DND-41 (cell line): ENCODE measurements at regions not wholly inside any gene's neighbourhood (a gene's known extent, or its start where the extent isn't known, plus 50 kb on each side); places are given as distances from the start of the nearest gene placed in this dataset.

Experiments
- ATAC-seq: fragments of 200-7000 bp; cut with Tn5 transposase; 3 replicates; pipeline ENCODE4 v1.9.1; 2021; ENCODE audit warnings: low read depth; ENCODE audit not compliant: insufficient read depth
- DNase-seq: peaks from one replicate; pipeline ENCODE4 v3.0.0-alpha.2; 2020
- H2AFZ ChIP-seq: 2 replicates; pipeline ENCODE4 v1.6.0; 2012; ENCODE audit warnings: low read depth, low read length
- H3K27ac ChIP-seq: 2 replicates; pipeline ENCODE4 v1.5.1; 2012; ENCODE audit warnings: low read length, inconsistent platforms
- H3K27me3 ChIP-seq: fragments of 200-600 bp; sonication (generic); 2 replicates; pipeline ENCODE4 v1.6.0; 2012; ENCODE audit warnings: low read length, mild to moderate bottlenecking, inconsistent platforms; ENCODE audit not compliant: insufficient read depth, poor library complexity
- H3K36me3 ChIP-seq: 2 replicates; pipeline ENCODE4 v1.5.1; 2012; ENCODE audit warnings: low read length, inconsistent platforms; ENCODE audit not compliant: insufficient read depth
- H3K4me1 ChIP-seq: 2 replicates; pipeline ENCODE4 v1.5.1; 2012; ENCODE audit warnings: mild to moderate bottlenecking, low read length; ENCODE audit not compliant: insufficient read depth
- H3K4me2 ChIP-seq: 2 replicates; pipeline ENCODE4 v1.6.0; 2012; ENCODE audit warnings: mild to moderate bottlenecking, moderate library complexity, low read length, inconsistent platforms; ENCODE audit not compliant: insufficient read depth
- H3K4me3 ChIP-seq, 2 experiments: fragments of 200-600 bp in 1 of 2; shearing (Covaris generic) in 1 of 2; 2 replicates each; pipeline ENCODE4 v1.5.1; 2012 to 2016; ENCODE audit warnings: inconsistent platforms in 2 of 2, low read length in 2 of 2, mild to moderate bottlenecking in 2 of 2, low read depth in 1 of 2, moderate library complexity in 1 of 2
- H3K79me2 ChIP-seq: 2 replicates; pipeline ENCODE4 v1.6.0; 2012; ENCODE audit warnings: low read length, inconsistent platforms; ENCODE audit not compliant: insufficient read depth
- H3K9ac ChIP-seq: 2 replicates; pipeline ENCODE4 v1.6.0; 2012; ENCODE audit warnings: low read depth, mild to moderate bottlenecking, inconsistent platforms, low read length, moderate library complexity
- H3K9me3 ChIP-seq: 2 replicates; pipeline ENCODE4 v1.5.1; 2012; ENCODE audit warnings: low read length, moderate library complexity, mild to moderate bottlenecking, inconsistent platforms; ENCODE audit not compliant: insufficient read depth, severe bottlenecking
- H4K20me1 ChIP-seq: 2 replicates; pipeline ENCODE4 v1.6.0; 2012; ENCODE audit warnings: low read length; ENCODE audit not compliant: insufficient read depth
- EZH2 ChIP-seq: IDR thresholded peaks from 3 replicates; pipeline ENCODE4 v1.6.1; 2012; ENCODE audit warnings: borderline replicate concordance, low read depth, mild to moderate bottlenecking, moderate library complexity, low read length, inconsistent platforms; ENCODE audit not compliant: severe bottlenecking
- TF ChIP-seq, protein P1 (sequence below): IDR thresholded peaks from 2 replicates; pipeline ENCODE4 v1.5.1; 2012; ENCODE audit warnings: borderline replicate concordance, low read length, moderate library complexity, mild to moderate bottlenecking; ENCODE audit not compliant: poor library complexity, severe bottlenecking; ENCODE audit errors: extremely low read depth

DNA sequence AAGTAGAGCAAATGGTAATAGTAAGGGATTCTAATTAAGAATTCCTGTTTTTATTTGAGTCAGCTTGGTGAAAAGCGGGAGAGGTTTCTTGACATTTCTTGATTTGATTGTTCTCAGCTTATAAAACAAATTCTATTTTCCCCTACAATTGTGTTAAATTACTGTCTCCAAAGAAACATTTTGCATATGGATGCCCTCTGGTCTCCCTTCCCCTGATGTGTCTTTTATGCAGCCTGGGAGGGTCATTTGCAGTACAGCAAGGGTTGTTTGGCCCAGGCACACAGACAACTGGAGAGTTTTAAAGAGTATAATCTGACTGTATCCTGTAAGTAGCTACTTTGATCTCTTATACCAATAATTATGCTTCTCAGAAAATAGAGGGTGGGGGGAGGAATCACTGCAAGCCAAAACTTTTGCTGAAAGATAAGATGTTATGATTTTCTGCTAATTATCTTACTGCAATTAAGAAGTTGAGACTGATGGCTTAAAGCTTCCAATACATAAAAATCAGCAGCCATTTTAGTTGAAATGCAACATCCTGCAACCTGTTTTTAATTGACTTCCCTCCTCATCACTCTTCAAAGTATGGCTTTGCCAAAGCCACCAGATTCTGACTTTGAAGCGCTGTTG, 204.1 kb upstream of the SEMA6A start:
- no peak overlapping the region for H3K4me2 ChIP-seq
- no peaks in the 10 kb centered on the region for H4K20me1 ChIP-seq
- H3K79me2 ChIP-seq: no peaks in the 10 kb centered on the region
- TF ChIP-seq, protein P1, sequence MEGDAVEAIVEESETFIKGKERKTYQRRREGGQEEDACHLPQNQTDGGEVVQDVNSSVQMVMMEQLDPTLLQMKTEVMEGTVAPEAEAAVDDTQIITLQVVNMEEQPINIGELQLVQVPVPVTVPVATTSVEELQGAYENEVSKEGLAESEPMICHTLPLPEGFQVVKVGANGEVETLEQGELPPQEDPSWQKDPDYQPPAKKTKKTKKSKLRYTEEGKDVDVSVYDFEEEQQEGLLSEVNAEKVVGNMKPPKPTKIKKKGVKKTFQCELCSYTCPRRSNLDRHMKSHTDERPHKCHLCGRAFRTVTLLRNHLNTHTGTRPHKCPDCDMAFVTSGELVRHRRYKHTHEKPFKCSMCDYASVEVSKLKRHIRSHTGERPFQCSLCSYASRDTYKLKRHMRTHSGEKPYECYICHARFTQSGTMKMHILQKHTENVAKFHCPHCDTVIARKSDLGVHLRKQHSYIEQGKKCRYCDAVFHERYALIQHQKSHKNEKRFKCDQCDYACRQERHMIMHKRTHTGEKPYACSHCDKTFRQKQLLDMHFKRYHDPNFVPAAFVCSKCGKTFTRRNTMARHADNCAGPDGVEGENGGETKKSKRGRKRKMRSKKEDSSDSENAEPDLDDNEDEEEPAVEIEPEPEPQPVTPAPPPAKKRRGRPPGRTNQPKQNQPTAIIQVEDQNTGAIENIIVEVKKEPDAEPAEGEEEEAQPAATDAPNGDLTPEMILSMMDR: no peak
- TF ChIP-seq EZH2: no peak
- no peaks in the 10 kb centered on the region for H3K4me1 ChIP-seq
- no peak overlapping the region for H3K4me3 ChIP-seq
- DNase-seq: no peak
- no peaks in the 10 kb centered on the region for H3K27me3 ChIP-seq
- no peak overlapping the region for H2AFZ ChIP-seq
- H3K9ac ChIP-seq: no peak overlapping the region
- no peak for ATAC-seq
- H3K9me3 ChIP-seq: no peaks in the 10 kb centered on the region
- no peaks in the 10 kb centered on the region for H3K36me3 ChIP-seq
- no peak overlapping the region for H3K27ac ChIP-seq

DNA sequence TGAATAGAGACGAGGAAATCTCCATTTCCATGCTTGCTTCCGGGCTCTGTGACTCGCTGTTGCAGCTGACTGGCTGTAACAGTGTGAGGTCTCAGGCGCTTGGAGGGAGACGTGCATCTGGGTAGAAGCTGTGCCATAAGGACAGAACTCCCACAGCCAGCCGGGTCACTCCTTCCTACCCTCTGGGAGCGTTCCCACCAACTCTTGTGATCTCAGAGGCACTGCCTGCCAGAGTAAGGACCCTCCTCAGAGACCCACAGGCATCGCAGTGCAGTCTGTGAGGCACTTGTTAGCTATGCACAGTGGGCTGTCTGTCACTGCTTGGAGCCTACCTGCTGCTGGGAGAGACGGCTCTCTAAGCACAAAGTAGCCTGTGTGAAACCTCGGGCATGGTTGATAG, 203.4 kb upstream of the SEMA6A start:
- ATAC-seq: no peak
- no peak overlapping the region for H3K9ac ChIP-seq

DNA sequence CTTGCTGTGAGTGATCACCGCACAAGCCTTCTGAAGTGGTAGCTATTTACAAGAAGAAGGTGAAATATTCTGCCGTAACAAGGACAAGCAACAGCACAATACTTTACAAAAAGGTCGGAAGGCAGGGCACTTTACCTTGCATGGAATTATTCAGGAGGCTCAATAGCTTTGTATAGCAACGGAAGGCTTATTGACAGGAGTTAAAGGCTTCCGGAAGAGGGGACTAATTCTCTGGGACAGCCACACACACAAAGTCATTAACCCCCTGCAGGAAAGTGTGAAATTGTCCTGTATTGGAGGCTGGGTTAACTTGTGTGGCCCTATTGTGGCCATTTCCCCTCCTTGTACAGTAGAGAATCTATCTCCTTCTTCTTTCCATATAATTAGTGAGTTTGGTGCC, 199.3 kb upstream of the SEMA6A start:
- Histone ChIP-seq H3K4me1 (no peaks in the 10 kb centered on the region), H3K9ac (no peak overlapping the region), H3K27ac (no peak overlapping the region), H3K36me3 (no peaks in the 10 kb centered on the region), H3K4me2 (no peak overlapping the region), H2AFZ (no peak overlapping the region), H3K27me3 (no peaks in the 10 kb centered on the region), H3K4me3 (no peak overlapping the region), H3K9me3 (no peaks in the 10 kb centered on the region), H4K20me1 (no peaks in the 10 kb centered on the region), H3K79me2 (no peaks in the 10 kb centered on the region)
- no peak for ATAC-seq
- DNase-seq: no peak
- TF ChIP-seq, protein P1: no peak
- no peak for TF ChIP-seq EZH2

More for the DNA sequence above, 203.4 kb upstream of the SEMA6A start:
- no peak for DNase-seq
- Histone ChIP-seq H3K9me3 (no peaks in the 10 kb centered on the region), H4K20me1 (no peaks in the 10 kb centered on the region), H3K4me3 (no peak overlapping the region), H3K79me2 (no peaks in the 10 kb centered on the region), H3K27me3 (no peaks in the 10 kb centered on the region), H3K36me3 (no peaks in the 10 kb centered on the region), H3K4me2 (no peak overlapping the region), H3K27ac (no peak overlapping the region), H3K4me1 (no peaks in the 10 kb centered on the region), H2AFZ (no peak overlapping the region)
- TF ChIP-seq, protein P1: no peak
- TF ChIP-seq EZH2: no peak
